HG03045 (cell line): ENCODE measurements at regions not wholly inside any gene's neighbourhood (a gene's known extent, or its start where the extent isn't known, plus 50 kb on each side); places are given as distances from the start of the nearest gene placed in this dataset.

Source experiments
- ATAC-seq: cut with Tn5 transposase; IDR thresholded peaks from one replicate; pipeline ENCODE4 v1.9.1; 2021; ENCODE audit warnings: mild to moderate bottlenecking, moderate library complexity; ENCODE audit not compliant: unreplicated experiment

- ATAC-seq: no peak
Measured at GRCh38 chr5:143694357-143694756, 117.6 kb upstream of the HMHB1 start.

DNA sequence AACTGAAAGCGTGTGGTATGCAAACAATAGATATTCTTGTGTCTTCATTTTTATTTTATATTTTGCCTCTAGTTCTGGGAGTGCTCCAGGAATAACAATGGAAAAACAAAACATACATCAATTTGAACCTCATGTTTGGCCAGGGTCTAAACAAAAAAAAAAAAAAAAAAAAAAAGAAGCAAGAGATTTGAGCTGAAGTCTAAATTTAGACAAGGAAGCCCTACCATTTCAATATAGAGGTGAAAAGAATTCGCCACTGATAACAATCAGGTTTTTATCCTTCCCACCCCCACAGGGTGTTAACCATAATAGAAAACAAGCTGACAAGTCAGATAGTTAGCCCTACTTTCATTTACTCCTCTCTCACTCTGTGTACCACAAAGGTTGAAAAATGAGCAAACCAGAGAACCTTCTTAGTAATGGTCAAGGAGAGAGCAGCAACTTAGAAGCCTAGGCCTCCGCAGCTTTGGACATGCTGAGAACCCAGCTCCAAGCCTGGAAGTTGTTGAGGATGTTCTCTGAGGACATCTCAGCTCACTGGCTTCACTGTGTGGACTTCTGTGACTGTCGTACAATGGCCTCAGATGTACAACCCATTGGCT lies 118.2 kb upstream of the HMHB1 start:
- ATAC-seq: peak; percentile 92

DNA sequence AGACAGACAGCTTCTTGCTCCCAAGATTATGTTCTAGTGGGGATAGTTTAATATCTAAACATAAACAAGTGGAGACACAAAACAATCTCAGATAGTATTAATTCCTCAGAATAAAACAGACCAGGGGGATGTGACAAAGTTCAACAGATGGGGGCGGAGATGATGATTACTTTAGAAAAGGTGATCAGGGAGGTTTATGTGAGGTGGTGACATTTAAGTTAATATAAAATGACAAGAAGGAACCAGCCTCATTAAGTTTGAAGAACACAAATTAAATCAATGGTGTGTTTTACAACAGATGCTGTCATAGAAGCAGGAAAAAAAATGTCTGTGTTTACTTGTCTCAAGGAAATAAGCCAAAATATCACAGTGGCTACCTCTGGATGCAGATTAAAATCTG lies 119.6 kb upstream of the HMHB1 start:
- ATAC-seq: no peak

- ATAC-seq: no peak
Measured at GRCh38 chr5:143691945-143692290, 120.0 kb upstream of the HMHB1 start.

DNA sequence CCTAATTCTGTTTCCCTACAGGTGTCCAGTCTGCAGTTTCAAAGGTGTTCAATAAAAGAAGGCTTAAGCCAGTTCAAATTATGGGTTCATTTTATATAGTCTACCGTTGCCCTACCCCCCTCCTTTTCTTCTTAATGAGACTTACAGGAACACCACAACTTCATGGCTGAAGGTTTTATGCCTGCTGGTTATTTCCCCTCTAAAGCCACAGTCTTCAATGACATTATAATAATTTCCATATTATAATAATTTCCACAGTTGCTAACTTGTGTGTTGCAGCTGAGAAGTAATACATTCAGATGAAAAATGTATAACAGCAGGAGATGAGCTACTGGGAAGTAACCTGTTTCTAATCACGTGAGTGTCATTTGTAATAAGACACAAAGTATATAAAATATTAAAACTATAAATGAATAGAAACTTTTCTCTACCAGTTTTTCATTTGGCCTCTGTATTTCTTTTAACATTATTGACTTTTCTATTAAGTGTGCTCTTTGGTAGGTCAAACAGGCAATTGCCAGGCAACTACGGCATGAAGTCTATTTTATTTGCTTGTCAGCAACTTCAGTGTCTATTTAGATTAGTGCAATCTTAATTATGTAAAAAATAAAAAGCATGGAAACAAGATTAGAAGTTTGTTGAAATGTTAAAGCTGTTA lies 120.5 kb upstream of the HMHB1 start:
- ATAC-seq: no peak

DNA sequence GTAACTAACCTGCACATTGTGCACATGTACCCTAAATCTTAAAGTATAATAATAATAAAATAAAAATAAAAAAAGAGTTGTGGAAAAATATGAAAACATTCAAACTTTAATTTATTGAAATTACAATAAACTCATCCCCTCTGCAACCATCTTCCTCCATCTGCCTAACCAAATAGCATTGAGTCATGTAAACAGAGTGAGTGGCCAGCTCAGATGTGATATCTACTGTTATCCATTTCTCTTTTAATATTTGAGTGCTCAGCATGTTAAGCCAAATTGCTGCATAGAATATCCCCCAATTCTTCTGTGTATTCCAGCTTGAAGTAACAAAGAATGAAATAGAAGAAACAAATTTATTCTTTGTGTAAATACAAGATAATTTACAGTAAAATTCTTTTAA lies 124.4 kb upstream of the HMHB1 start:
- no peak for ATAC-seq

DNA sequence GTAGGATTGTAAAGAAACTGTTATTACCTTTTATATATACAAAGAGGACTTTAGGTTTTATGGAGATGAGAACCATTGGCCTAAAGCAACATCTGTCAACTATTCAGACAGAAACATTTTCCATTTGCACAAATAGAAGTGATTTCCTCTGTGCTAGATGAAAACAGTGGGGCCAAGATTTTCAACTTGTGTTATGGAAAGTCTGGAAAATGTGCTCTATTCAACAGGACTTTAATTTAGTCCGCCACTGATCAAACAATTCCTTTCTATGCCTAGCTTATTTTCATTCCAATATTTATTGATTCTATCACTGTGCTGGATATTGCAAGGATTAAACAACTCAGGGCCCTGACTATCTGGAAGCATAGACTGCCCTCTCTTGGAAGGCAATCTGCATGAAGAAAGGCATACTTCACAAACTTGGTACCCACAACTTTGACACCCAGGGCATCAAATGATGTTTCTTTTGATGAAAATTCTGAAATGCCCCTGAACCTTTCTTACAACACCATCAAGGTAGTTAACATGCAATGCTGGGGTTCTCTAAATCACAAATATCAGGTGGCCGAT lies 126.6 kb upstream of the HMHB1 start:
- ATAC-seq: no peak

- no peak for ATAC-seq
Measured at GRCh38 chr5:143683459-143683858, 128.5 kb upstream of the HMHB1 start.

DNA sequence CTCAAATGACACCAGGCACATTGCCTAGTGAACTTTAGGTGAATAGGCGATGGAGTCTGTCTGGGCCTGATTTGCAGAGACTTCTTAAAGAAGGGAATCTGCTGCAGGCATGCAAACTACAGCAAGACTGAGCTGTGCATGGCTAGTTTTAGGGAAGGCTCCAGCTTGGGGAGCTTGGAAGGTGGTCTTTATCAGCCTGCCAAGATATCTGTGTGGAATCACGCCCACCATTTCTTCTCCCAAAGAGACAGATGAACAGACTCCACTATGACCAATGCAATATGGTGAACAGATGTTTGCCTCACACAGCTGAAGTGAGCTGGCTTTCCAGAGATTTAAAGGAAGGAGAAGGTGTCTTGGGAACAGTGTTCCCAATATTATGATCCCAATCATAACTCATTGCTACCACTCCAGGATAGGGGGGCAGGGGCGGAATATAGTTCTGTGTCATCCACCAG lies 129.0 kb upstream of the HMHB1 start:
- ATAC-seq: no peak

DNA sequence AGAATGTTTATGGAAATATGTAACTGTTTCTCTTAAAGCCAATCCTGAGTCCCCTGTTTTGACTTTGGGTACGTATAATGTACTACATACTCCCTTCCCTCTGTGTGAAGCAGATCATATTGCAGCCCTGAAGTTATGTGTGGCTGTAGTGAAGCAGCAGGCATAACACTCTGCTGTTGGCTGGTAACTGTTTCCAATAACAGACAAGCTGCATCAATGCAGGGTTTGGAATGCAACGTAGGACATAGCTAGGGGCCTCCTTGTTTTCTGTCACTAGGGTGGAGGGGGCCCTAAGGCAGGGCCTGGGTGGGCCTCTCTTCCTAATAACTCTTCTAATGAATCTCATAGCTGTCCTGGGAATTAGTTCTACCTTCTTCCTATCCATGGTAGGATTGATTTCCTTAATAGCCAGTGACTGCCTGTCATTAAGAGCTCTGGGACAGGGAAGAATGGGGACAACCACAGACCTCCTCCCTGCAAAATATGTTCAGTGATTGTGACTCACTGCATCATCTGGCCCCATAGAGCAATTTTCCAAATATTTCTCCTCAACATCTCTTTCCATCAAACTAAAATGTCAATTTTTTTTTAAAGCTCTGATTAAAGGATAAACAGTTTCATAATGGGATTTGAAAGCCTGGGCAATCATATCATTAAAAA lies 129.6 kb upstream of the HMHB1 start:
- no peak for ATAC-seq

- no peak for ATAC-seq
Measured at GRCh38 chr5:143680672-143681259, 131.2 kb upstream of the HMHB1 start.

DNA sequence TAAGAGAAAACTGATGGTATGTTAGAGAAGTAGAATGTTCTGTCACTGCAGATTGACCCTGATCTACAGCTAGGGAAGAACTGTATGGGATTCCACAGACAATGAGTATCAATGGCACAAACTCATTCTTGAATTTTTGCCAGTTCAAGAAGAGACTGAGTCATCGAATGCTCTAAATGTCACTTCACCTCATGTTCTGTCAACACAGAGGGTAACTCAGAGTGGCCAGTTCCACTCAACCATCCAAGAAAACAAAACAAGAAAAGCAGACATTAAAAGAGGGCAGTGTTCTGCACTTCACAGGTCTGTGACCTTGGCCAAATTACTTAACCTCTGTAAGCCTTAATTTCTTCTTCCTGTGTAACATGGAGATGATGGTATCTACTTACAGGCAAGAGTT lies 132.2 kb upstream of the HMHB1 start:
- no peak for ATAC-seq

DNA sequence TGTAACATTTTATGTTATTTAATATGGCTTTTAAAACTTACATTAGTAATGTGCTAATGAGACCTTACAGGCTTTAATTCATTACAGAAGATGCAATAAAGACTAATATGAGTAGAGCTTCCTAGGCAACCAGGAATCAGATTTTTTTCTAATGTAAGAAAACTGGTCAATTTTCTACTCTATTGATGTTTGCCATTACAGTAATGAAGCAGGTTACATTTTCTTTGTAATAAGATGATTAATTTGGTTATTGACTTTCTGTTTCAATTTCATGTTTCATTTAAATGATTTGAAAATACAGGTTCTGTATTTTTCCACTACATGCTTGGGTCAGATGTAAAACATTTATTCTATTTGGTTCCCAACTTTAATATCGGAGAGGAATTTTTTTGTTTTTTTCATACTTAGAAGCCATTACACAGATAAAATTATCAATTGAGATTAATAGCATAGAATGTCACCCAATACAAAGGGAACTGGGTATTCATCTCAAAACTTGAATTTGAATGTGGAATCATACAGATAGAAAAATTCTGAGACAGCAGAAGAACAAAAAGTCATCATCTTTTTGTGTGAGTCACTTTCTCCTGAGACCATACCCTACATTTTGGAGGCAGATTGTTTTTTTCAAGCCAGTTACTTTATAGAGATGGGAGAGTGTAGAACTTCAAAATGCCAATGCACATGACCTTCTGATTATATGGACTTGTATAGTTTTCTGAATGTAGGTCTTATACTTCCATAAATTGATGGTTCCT lies 133.6 kb upstream of the HMHB1 start:
- ATAC-seq: no peak

DNA sequence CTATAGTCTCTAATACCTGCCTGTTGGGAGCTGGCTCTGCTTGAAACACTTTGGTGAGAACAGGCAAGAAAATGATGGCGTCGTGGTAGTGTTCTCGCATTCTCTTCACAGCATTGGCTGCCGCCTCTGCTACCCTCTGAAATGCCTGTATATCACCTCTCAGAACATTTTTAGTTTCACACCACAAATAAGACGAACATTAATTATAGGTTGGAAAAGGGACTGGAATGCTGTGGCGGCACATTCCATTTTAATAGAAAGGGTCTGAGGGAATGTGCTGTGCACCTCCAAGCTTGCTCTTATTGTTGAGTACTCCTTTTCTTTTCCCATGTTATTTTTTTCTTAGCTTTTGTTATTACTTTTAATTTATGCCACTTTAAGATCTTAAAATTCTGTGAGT lies 134.6 kb upstream of the HMHB1 start:
- ATAC-seq: no peak

GRCh38 chr5:143676802-143677201 lies 135.2 kb upstream of the HMHB1 start:
- no peak for ATAC-seq

- no peak for ATAC-seq
Measured at GRCh38 chr5:143674469-143674786, 137.5 kb upstream of the HMHB1 start.

DNA sequence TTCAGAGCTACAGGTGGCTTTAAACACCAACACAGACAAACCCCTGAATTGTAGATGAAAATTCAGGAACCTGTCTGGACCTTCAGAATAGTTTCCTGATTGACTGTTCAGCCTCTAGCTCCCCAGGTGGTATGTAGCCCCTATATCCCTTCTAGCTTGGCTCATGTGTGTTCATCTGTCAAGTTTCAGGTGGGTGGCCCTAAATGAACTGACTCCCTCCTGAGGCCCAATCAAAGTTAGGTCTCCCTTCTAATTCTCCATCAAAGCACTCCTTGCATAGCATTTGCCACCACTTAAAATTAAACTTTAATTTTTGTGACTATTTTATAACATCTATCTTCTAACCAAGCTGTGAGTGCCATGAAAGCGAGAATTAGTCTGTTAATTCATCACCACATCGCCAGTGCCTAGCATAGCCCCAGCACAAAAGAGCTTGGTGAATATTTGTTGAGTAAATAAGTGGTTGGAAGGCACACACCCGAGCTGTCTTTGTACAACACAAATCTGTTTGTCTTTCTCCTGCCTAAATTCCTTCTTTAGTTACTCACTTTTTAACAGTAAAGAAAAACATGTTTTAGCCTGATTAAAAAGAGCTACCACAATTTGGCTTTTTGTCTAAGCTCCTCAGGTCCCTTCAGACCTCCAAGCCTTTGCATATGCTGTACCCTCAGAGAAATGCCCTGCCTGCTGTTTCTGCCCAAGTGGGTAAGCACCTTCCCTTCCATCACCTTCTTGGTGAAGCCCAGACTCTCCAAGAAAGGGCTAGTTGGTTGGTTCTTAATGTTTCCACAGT lies 138.1 kb upstream of the HMHB1 start:
- no peak for ATAC-seq

DNA sequence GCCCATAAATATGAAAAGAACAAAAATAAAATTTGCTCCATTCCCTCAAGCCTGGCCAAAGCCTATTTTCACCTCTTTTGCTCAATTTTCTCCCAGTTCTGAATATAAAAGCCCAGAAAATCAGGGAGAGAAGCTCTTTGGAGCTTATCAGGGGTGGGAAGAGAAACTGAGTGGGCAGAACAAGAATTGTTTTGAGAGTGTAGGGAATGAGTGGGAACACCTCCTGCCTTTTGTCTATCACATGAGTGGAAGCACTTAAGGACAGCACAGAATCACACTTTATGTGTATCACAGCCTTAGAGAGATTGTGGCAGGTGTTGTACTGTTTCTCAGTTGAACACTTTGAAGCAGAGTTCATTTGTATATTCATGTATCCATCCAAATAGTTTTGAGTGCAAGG lies 139.2 kb upstream of the HMHB1 start:
- ATAC-seq: no peak

- no peak for ATAC-seq
Measured at GRCh38 chr5:143671674-143672569, 140.0 kb upstream of the HMHB1 start.
